ENCODE measurements at regions not wholly inside any gene's neighbourhood (a gene's known extent, or its start where the extent isn't known, plus 50 kb on each side); places are given as distances from the start of the nearest gene placed in this dataset.
A peak's percentile ranks its signal among the peaks of the same experiment; 100 is the strongest.

DNA sequence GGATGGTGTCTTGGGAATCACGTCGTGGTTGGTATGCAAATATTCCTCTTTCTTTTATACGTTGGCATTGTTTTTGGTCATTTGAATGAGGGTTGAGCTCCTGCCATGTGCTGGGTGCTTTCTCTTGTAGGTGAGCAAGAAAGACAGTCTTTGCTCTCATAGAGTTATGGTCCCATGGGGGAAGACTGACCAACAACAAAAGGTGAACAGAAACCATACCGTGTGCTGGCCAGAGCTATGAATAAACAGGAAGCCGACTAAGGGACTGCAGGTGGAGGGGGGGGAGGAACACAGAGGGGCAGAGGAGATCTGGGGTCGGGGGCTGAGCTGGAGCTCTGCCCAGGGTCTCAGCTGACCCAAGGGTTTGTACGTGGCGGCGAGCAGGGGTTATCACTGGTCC, 245.3 kb downstream of the CTTN start:
- Mint-ChIP-seq H3K27ac (no peak overlapping the region), H3K4me1 (peaks cover 36% of the 10 kb centered on the region), H3K27me3 (ENCODE audit: insufficient read depth, low read depth) (peaks cover 7% of the 10 kb centered on the region), H3K36me3 (no peaks in the 10 kb centered on the region), H3K9me3 (no peaks in the 10 kb centered on the region), H3K4me3 (no peak overlapping the region)
- TF ChIP-seq EZH2 (IDR thresholded peaks at IDR 0.05): no peak
- TF ChIP-seq, protein P1, sequence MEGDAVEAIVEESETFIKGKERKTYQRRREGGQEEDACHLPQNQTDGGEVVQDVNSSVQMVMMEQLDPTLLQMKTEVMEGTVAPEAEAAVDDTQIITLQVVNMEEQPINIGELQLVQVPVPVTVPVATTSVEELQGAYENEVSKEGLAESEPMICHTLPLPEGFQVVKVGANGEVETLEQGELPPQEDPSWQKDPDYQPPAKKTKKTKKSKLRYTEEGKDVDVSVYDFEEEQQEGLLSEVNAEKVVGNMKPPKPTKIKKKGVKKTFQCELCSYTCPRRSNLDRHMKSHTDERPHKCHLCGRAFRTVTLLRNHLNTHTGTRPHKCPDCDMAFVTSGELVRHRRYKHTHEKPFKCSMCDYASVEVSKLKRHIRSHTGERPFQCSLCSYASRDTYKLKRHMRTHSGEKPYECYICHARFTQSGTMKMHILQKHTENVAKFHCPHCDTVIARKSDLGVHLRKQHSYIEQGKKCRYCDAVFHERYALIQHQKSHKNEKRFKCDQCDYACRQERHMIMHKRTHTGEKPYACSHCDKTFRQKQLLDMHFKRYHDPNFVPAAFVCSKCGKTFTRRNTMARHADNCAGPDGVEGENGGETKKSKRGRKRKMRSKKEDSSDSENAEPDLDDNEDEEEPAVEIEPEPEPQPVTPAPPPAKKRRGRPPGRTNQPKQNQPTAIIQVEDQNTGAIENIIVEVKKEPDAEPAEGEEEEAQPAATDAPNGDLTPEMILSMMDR (IDR thresholded peaks at IDR 0.05): no peak
- no peak for TF ChIP-seq EZH2phosphoT487 (IDR thresholded peaks at IDR 0.05)
- Histone ChIP-seq H3K4me1 (peaks cover 39% of the 10 kb centered on the region), H3K36me3 (no peaks in the 10 kb centered on the region), H4K20me1 (ENCODE audit: low read depth) (peaks cover 32% of the 10 kb centered on the region), H3K27ac (no peak overlapping the region), H3K9ac (no peak overlapping the region), H3K79me2 (ENCODE audit: low read depth) (no peaks in the 10 kb centered on the region), H3K4me3 (no peak overlapping the region), H3K9me3 (ENCODE audit: low read depth) (no peaks in the 10 kb centered on the region), H3K27me3 (peaks cover 6% of the 10 kb centered on the region), H2AFZ (replicated peaks) (no peak overlapping the region), H3K4me2 (no peak overlapping the region), H3F3A (ENCODE audit: low read depth) (peaks cover 25% of the 10 kb centered on the region)
- no peak for DNase-seq (ENCODE audit: low spot score)

DNA sequence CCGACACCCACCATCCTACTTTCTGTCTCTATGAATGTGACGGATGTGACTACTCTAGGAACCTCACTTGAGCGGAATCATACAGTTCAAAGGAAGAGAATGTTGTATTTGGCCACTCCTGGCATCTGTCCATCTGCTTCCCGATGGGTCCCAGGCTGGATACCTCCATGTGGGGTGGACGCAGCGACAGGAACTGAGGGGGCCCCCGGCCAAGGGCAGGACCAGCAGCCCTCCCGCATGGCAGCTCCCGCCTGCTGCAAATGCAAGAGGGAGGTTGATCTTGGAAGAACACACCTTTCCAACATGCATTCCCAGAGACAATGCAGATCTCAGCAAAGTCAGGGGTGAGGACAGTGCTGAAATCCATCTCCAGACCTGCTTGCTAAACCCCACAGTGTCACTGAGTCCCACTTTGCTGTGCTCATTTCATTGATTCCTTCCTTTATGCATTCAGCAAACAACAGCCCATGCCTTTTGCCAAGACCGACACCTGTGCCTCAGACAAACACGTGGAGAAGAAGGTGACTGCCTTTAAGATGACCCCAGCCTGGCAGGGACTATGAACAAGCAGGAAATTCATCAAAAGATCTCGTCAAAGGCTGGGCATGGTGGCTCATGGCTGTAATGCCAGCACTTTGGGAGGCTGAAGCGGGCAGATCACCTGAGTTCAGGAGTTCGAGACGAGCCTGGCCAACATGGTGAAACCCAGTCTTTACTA, 246.2 kb downstream of the CTTN start:
- Histone ChIP-seq H3K9me3 (ENCODE audit: low read depth) (no peaks in the 10 kb centered on the region), H3K27me3 (peaks cover 6% of the 10 kb centered on the region), H3F3A (ENCODE audit: low read depth) (peaks cover 22% of the 10 kb centered on the region), H3K9ac (no peak overlapping the region), H3K4me1 (peaks cover 34% of the 10 kb centered on the region), H4K20me1 (ENCODE audit: low read depth) (peaks cover 40% of the 10 kb centered on the region), H3K27ac (no peak overlapping the region), H3K4me2 (no peak overlapping the region), H2AFZ (replicated peaks) (no peak overlapping the region), H3K4me3 (no peak overlapping the region), H3K79me2 (ENCODE audit: low read depth) (no peaks in the 10 kb centered on the region), H3K36me3 (no peaks in the 10 kb centered on the region)
- H3K4me1 Mint-ChIP-seq: peaks cover 33% of the 10 kb centered on the region
- peaks cover 7% of the 10 kb centered on the region for H3K27me3 Mint-ChIP-seq (ENCODE audit: insufficient read depth, low read depth)
- H3K36me3 Mint-ChIP-seq: no peaks in the 10 kb centered on the region
- DNase-seq (ENCODE audit: low spot score): no peak
- TF ChIP-seq, protein P1 (IDR thresholded peaks at IDR 0.05): no peak
- no peak for TF ChIP-seq EZH2 (IDR thresholded peaks at IDR 0.05)
- no peak for TF ChIP-seq EZH2phosphoT487 (IDR thresholded peaks at IDR 0.05)
- peak overlapping the region; percentile 68 for H3K27ac Mint-ChIP-seq
- no peaks in the 10 kb centered on the region for H3K9me3 Mint-ChIP-seq
- H3K4me3 Mint-ChIP-seq: no peak overlapping the region

DNA sequence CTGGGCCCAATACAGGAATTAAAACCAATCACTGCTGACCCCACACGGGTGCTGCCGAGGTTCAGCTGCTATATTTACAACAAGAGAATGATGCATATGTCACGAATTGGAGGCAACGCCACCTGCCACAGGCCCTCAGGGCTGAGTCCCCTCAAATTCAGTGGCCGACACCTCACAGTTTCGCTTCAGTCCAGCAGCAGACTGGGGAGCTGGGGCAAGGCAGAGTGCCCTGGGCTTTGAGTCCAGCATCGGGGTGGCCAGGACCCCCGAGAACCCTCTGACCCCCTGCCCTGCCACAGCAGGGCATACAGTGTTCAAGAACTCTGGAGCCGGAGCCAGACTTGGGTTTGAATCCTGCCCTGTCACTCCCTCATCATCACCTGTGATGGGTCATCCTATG, 247.2 kb downstream of the CTTN start:
- H3K4me1 Mint-ChIP-seq: peaks cover 26% of the 10 kb centered on the region
- no peak overlapping the region for H3K27ac Mint-ChIP-seq
- Histone ChIP-seq H3K27ac (no peak overlapping the region), H4K20me1 (ENCODE audit: low read depth) (peaks cover 49% of the 10 kb centered on the region), H2AFZ (replicated peaks) (no peak overlapping the region), H3K36me3 (no peaks in the 10 kb centered on the region), H3K4me1 (peaks cover 34% of the 10 kb centered on the region), H3K9me3 (ENCODE audit: low read depth) (no peaks in the 10 kb centered on the region), H3K4me2 (no peak overlapping the region), H3K4me3 (no peak overlapping the region), H3K79me2 (ENCODE audit: low read depth) (no peaks in the 10 kb centered on the region), H3F3A (ENCODE audit: low read depth) (peaks cover 22% of the 10 kb centered on the region), H3K27me3 (peaks cover 6% of the 10 kb centered on the region), H3K9ac (no peak overlapping the region)
- TF ChIP-seq, protein P1 (IDR thresholded peaks at IDR 0.05): no peak
- TF ChIP-seq EZH2 (IDR thresholded peaks at IDR 0.05) (no peak), EZH2phosphoT487 (IDR thresholded peaks at IDR 0.05) (no peak)
- peaks cover 7% of the 10 kb centered on the region for H3K27me3 Mint-ChIP-seq (ENCODE audit: insufficient read depth, low read depth)
- H3K4me3 Mint-ChIP-seq: peak overlapping the region; percentile 50
- no peaks in the 10 kb centered on the region for H3K36me3 Mint-ChIP-seq
- no peak for DNase-seq (ENCODE audit: low spot score)
- no peaks in the 10 kb centered on the region for H3K9me3 Mint-ChIP-seq

Data from neural progenitor cell (in vitro differentiated cells).